Tibial nerve (tissue), 4 donors: ENCODE measurements at regions not wholly inside any gene's neighbourhood (a gene's known extent, or its start where the extent isn't known, plus 50 kb on each side); places are given as distances from the start of the nearest gene placed in this dataset.
"Not testable (repeated sequence)": the region's sequence is repeated elsewhere in the genome, so short reads cannot be mapped to it uniquely, and the experiment has no call there.

Experiments used
- DNase-seq, 2 donors: peaks; one replicate each; pipeline ENCODE4 v3.0.0-alpha.2; 2019; ENCODE audit warnings: low spot score in 2 of 2
- H3K27ac ChIP-seq, 4 donors: fragments of 200-600 bp; sonication (generic) in 3 of 4; one replicate each; pipeline ENCODE4 v1.5.1; 2017 to 2019; ENCODE audit warnings: mild to moderate bottlenecking in 1 of 4
- H3K27me3 ChIP-seq, 2 donors: fragments of 200-600 bp; sonication (generic) in 1 of 2; one replicate each; pipeline versions ENCODE4 v1.5.1 to v1.6.0; 2017 to 2019
- H3K36me3 ChIP-seq, 3 donors: fragments of 200-600 bp; sonication (generic); one replicate each; pipeline ENCODE4 v1.5.1; 2018 to 2019
- H3K4me1 ChIP-seq, 4 donors: fragments of 200-600 bp; sonication (generic) in 3 of 4; one replicate each; pipeline ENCODE4 v1.5.1; 2017 to 2019
- H3K4me3 ChIP-seq, 4 donors: fragments of 200-600 bp; sonication (generic) in 3 of 4; one replicate each; pipeline ENCODE4 v1.5.1; 2017 to 2019; ENCODE audit warnings: mild to moderate bottlenecking in 1 of 4, moderate library complexity in 1 of 4
- H3K9me3 ChIP-seq, 4 donors: fragments of 200-600 bp; sonication (generic) in 3 of 4; one replicate each; pipeline ENCODE4 v1.5.1; 2017 to 2019
- EP300 ChIP-seq, 2 donors: sonication (generic); formaldehyde crosslinking; IDR thresholded peaks; one replicate each; pipeline ENCODE4 v1.6.1; 2017; ENCODE audit warnings: antibody characterized with exemption in 2 of 2, mild to moderate bottlenecking in 1 of 2
- POLR2A ChIP-seq, 2 donors: fragments of 450-650 bp; IDR thresholded peaks; one replicate each; pipeline ENCODE4 v1.6.1; 2017; ENCODE audit warnings: antibody characterized with exemption in 2 of 2, mild to moderate bottlenecking in 2 of 2, moderate library complexity in 2 of 2
- WGBS, 2 donors: methylation state at CpG; one replicate each; pipeline ENCODE4 v1.1.5; 2018; 5-methylcytosine and 5-hydroxymethylcytosine counted together
- TF ChIP-seq, protein P1 (sequence below), 5 experiments: fragments of 200-600 bp in 3 of 5; fragments of 450-650 bp in 2 of 5; sonication (generic) in 3 of 5; IDR thresholded peaks; one replicate each; pipeline ENCODE4 v1.5.1; 2016 to 2019; ENCODE audit warnings: antibody characterized with exemption in 5 of 5, mild to moderate bottlenecking in 3 of 5, moderate library complexity in 2 of 5

DNA sequence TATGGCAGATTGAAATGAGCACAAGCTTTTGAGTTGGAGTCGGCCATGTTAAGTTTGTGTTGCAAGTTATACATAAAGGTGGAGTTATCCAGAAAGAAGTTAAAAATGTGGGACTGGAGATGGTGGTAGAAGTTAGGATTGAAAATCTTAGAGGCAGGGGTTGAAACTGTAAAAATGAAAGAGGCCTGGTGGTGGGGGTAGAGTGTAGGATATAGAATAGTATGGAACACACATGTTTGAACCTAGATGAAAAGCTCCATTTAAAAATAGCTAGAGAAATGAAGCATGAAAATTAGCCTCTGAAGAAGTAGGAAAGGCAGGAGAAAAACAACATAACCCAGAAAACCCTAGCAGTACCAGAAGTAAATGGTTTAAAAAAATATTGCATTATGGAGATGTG is 131.8 kb upstream of the ENPEP start:
- Histone ChIP-seq H3K27ac (no peak overlapping the region), H3K4me1 (no peaks in the 10 kb centered on the region), H3K4me3 (no peak overlapping the region), H3K36me3 (no peaks in the 10 kb centered on the region), H3K27me3 (no peaks in the 10 kb centered on the region), H3K9me3 (peaks cover 0 to 4% (median 0%) of the 10 kb centered on the region in 4 donors)
- TF ChIP-seq EP300 (IDR thresholded peaks at IDR 0.05) = no peak
- TF ChIP-seq POLR2A (IDR thresholded peaks at IDR 0.05) = no peak
- TF ChIP-seq, protein P1, sequence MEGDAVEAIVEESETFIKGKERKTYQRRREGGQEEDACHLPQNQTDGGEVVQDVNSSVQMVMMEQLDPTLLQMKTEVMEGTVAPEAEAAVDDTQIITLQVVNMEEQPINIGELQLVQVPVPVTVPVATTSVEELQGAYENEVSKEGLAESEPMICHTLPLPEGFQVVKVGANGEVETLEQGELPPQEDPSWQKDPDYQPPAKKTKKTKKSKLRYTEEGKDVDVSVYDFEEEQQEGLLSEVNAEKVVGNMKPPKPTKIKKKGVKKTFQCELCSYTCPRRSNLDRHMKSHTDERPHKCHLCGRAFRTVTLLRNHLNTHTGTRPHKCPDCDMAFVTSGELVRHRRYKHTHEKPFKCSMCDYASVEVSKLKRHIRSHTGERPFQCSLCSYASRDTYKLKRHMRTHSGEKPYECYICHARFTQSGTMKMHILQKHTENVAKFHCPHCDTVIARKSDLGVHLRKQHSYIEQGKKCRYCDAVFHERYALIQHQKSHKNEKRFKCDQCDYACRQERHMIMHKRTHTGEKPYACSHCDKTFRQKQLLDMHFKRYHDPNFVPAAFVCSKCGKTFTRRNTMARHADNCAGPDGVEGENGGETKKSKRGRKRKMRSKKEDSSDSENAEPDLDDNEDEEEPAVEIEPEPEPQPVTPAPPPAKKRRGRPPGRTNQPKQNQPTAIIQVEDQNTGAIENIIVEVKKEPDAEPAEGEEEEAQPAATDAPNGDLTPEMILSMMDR (IDR thresholded peaks at IDR 0.05) = no peak
- 87 to 97% methylated on average over 1 of the region's 1 CpG for WGBS, 2 donors
- no peak for DNase-seq

DNA sequence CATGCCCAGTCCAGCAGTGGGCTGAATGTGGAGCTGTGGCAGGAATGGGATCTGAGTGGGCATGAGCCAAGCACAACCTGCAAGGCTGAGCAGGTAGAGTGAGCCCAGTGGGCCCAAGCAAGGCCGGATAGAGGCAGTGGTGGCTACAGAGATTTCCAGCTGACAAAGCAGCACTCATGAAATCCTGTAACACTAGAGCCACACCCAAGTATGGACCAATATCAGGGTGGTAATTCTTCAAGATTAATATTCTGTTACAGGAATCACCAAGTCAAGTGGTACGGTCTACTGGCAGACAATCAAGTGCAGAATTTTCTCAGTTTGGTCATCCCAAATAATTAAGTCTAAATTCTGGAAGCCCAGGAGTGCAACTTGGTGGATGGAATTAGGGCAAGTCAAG is 132.4 kb upstream of the ENPEP start:
- TF ChIP-seq, protein P1 (IDR thresholded peaks at IDR 0.05) = no peak
- no peak for TF ChIP-seq POLR2A (IDR thresholded peaks at IDR 0.05)
- TF ChIP-seq EP300 (IDR thresholded peaks at IDR 0.05) = no peak
- WGBS, 2 donors = 93 to 95% methylated on average over 2 of the region's 2 CpGs
- Histone ChIP-seq H3K4me1 (no peaks in the 10 kb centered on the region), H3K9me3 (peaks cover 0 to 4% (median 0%) of the 10 kb centered on the region in 4 donors), H3K27ac (no peak overlapping the region), H3K27me3 (no peaks in the 10 kb centered on the region), H3K36me3 (no peaks in the 10 kb centered on the region), H3K4me3 (no peak overlapping the region)
- DNase-seq = no peak

DNA sequence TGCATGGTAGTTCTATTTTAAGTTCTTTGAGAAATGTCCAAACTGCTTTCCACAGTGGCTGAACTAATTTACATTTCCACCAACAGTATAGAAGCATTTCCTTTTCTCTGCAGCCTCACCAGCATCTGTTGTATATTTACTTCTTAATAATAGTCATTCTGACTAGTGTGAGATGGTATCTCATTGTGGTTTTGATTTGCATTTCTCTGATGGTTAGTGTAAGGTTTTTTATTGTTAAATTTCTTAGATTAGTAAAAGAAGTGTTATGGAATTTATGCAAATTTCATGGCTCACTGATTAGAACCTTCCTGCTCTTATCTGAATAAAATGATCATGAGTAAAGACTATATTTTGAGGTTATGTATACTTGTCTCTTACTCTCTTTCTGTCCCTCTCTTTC is 134.8 kb upstream of the ENPEP start:
- H3K4me1 ChIP-seq, H3K27me3 ChIP-seq, H3K27ac ChIP-seq, H3K36me3 ChIP-seq, H3K4me3 ChIP-seq, H3K9me3 ChIP-seq, DNase-seq: not testable (repeated sequence)

DNA sequence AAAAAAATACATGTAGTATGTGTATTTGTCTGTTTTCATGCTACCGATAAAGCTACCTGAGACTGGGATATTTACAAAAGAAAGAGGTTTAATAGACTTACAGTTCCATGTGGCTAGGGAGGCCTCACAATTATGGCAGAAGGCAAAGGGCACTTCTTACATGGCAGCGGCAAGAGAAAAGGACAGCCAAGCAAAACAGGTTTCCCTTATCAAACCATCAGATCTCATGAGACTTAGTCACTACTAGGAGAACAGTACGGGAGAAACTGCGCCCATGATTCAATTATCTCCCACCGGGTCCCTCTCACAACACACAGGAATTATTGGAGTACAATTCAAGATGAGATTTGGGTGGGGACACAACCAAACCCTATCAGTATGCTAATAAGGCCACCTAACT is 137.0 kb upstream of the ELOVL6 start:
- no peak overlapping the region for H3K27ac ChIP-seq
- TF ChIP-seq EP300 (IDR thresholded peaks at IDR 0.05) = no peak
- TF ChIP-seq, protein P1 (IDR thresholded peaks at IDR 0.05) = no peak
- H3K9me3 ChIP-seq = no peaks in the 10 kb centered on the region
- no peaks in the 10 kb centered on the region for H3K36me3 ChIP-seq
- no peaks in the 10 kb centered on the region for H3K4me1 ChIP-seq
- no peak for DNase-seq
- H3K27me3 ChIP-seq = no peaks in the 10 kb centered on the region
- H3K4me3 ChIP-seq = no peak overlapping the region
- WGBS, 2 donors = 95 to 96% methylated on average over 5 of the region's 5 CpGs

DNA sequence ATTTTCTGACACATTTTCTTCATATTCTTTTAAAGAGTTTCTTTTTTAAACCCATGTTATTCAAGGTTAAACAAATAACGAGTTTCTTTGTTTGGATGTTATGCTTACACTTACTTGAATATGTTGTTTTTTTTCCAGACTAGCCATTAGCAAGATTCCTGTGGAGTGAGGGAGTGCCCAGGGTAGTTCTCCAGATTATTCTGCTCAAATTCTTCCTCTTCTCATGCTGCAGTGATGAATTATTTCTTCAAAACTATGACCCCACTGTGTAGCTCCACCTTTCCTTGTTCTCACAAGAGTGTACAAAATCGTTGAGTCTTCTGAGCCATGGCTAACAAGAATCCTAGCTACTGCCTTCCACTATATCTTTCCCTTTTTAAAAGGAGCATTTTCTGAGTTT is 134.1 kb upstream of the ELOVL6 start:
- peaks cover 0 to 4% (median 0%) of the 10 kb centered on the region in 4 donors for H3K9me3 ChIP-seq
- H3K27me3 ChIP-seq = no peaks in the 10 kb centered on the region
- no peak for TF ChIP-seq EP300 (IDR thresholded peaks at IDR 0.05)
- TF ChIP-seq POLR2A (IDR thresholded peaks at IDR 0.05) = no peak
- TF ChIP-seq, protein P1 (IDR thresholded peaks at IDR 0.05) = no peak
- no peak overlapping the region for H3K27ac ChIP-seq
- H3K36me3 ChIP-seq = no peaks in the 10 kb centered on the region
- no peaks in the 10 kb centered on the region for H3K4me1 ChIP-seq
- 43 to 49% methylated on average over 2 of the region's 2 CpGs for WGBS, 2 donors
- no peak for DNase-seq
- H3K4me3 ChIP-seq = no peak overlapping the region

DNA sequence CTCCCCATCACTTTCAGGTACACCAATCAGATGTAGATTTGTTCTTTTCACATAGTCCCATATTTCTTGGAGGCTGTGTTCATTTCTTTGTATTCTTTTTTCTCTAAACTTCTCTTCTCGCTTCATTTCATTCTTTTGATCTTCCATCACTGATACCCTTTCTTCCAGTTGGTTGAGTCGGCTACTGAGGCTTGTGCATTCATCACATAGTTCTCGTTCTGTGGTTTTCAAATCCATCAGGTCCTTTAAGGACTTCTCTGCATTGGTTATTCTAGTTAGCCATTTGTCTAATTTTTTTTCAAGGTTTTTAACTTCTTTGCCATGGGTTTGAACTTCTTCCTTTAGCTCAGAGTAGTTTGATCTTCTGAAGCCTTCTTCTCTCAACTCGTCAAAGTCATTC is 128.0 kb upstream of the ELOVL6 start:
- H3K4me1 ChIP-seq, H3K9me3 ChIP-seq, H3K36me3 ChIP-seq, DNase-seq, H3K27ac ChIP-seq, H3K4me3 ChIP-seq, H3K27me3 ChIP-seq: not testable (repeated sequence)
- WGBS, 2 donors = 93% methylated on average over 4 of the region's 4 CpGs
